ENCODE measurements at regions not wholly inside any gene's neighbourhood (a gene's known extent, or its start where the extent isn't known, plus 50 kb on each side); places are given as distances from the start of the nearest gene placed in this dataset.
"Not testable (repeated sequence)": the region's sequence is repeated elsewhere in the genome, so short reads cannot be mapped to it uniquely, and the experiment has no call there.

- peak; percentile 22 for DNase-seq (ENCODE audit: low read depth)
Measured at GRCh38 chrX:65451663-65452062, 82.9 kb downstream of the LAS1L start.

- DNase-seq (ENCODE audit: low read depth): no peak
Measured at GRCh38 chrX:65420154-65420553, 114.4 kb downstream of the LAS1L start.

- DNase-seq (ENCODE audit: low read depth): not testable (repeated sequence)
Measured at GRCh38 chrX:65407662-65408061, 126.9 kb downstream of the LAS1L start.

GRCh38 chrX:65407157-65407626 is 127.4 kb downstream of the LAS1L start:
- DNase-seq (ENCODE audit: low read depth): no peak

GRCh38 chrX:65406532-65406931 is 128.1 kb downstream of the LAS1L start:
- no peak for DNase-seq (ENCODE audit: low read depth)

GRCh38 chrX:65392284-65392683 is 142.3 kb downstream of the LAS1L start:
- DNase-seq (ENCODE audit: low read depth): no peak

GRCh38 chrX:65389120-65389519 is 145.5 kb downstream of the LAS1L start:
- DNase-seq (ENCODE audit: low read depth): not testable (repeated sequence)
